ENCODE measurements at regions not wholly inside any gene's neighbourhood (a gene's known extent, or its start where the extent isn't known, plus 50 kb on each side); places are given as distances from the start of the nearest gene placed in this dataset.

DNA sequence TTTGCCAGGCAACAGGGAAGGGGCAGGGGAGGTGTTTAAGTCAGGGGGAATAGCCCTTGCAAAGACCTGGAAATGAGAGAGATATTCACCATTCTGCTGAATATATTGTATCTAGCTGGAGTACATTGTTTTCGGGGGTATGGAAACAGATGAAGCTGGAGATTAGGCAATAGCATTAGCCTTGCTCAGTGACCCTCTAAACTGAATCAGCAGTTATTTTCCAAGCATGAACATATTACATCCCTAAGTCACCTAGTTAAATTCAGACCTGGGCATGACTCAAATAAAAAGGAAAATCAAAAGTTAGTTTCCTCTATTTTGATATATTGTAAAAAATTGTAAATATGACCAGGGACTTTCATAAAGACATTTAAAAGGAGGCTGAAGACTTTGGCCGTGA, 544.6 kb upstream of the TRPC7 start:
- TF ChIP-seq POLR2A (IDR thresholded peaks at IDR 0.05; ENCODE audit: extremely low read depth, insufficient read length), result no peak
- no peak for TF ChIP-seq CTCF (IDR thresholded peaks at IDR 0.05; ENCODE audit: low read depth, low read length)
- no peak for TF ChIP-seq MYC (IDR thresholded peaks at IDR 0.05; ENCODE audit: low read depth, low read length)
- TF ChIP-seq, protein P1, sequence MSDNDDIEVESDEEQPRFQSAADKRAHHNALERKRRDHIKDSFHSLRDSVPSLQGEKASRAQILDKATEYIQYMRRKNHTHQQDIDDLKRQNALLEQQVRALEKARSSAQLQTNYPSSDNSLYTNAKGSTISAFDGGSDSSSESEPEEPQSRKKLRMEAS (IDR thresholded peaks at IDR 0.05; ENCODE audit: low read depth, low read length), result no peak

Measured in NB4 (cell line).